Jurkat, Clone E6-1 (cell line): ENCODE measurements at regions not wholly inside any gene's neighbourhood (a gene's known extent, or its start where the extent isn't known, plus 50 kb on each side); places are given as distances from the start of the nearest gene placed in this dataset.
"Not testable (repeated sequence)": the region's sequence is repeated elsewhere in the genome, so short reads cannot be mapped to it uniquely, and the experiment has no call there.

ENCODE experiments used
- DNase-seq: peaks from one replicate; pipeline ENCODE4 v3.0.0-alpha.2; 2011; ENCODE audit warnings: low read depth, low spot score
- H3K4me3 ChIP-seq: 2 replicates; pipeline ENCODE4 v1.5.1; 2011; ENCODE audit warnings: mild to moderate bottlenecking, low read length, control low read depth, moderate library complexity

DNA sequence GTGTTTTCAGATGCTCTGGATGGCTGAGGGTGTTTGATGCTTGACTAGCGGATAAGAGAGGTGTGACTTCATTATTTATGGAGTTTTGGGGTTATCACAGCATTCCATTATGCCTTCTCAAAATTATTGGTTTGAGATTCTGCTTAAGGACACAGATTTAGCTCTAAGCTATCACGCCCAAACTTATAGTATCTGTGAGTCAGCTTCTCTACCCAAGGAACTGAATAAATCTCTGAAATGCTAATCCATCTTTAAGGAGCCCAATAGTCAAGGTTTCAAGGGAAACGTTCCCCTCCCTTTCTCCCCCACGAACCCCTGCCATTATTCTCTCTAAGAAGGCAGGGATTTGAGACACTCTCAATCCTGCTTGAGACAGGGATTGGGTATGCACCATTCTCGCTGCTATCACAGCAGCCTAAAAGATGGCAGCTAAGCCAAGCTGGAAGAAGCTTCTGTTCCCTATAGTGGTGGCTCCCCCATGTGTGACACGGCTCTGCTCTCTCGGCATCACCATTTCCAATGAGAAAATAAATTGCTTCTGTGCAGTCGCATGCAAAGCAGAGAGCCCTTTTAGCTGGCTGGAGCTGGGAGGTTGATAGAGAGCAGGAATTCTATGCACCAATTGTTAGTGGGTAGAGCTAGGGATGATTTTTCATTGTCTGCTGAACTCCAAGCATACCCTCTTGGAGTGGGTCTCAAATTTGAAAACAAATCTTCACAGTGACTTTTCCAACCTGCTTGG lies 151.1 kb downstream of the IL20RB start:
- no peak for DNase-seq
- no peak overlapping the region for H3K4me3 ChIP-seq

DNA sequence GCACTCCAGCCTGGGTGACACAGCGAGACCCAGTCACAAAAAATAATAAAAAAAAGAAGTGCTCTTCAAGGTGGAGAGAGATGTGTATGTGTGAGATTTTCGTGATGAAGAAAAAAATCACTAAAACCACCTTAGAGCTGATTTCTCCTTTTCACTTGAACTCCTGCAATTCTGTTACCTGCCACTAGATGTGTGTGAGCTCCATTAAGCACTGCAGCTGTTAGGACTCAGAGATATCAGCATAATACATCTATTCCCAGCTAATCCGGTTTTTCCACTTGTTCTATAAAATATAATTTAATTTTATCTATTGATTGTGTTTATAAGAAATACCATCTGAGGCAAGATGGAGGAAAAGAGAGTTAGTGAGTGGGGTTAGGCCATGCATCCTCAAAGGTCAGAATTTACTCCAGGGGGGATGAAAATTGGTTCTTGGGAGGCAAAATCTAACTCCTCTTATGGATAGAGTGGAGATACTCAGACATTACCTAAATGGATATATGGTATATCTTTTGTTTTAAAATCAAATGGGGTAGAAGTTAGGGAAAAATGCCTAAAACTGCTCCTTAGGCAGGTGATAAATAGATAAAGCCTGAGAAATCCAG lies 152.7 kb downstream of the IL20RB start:
- no peak overlapping the region for H3K4me3 ChIP-seq

GRCh38 chr3:137111497-137111896 lies 153.7 kb downstream of the IL20RB start:
- no peak overlapping the region for H3K4me3 ChIP-seq
- no peak for DNase-seq

More for the DNA sequence above, 152.7 kb downstream of the IL20RB start:
- peak; percentile 19 for DNase-seq

- no peak overlapping the region for H3K4me3 ChIP-seq
- no peak for DNase-seq
Observed at GRCh38 chr3:137116619-137117018, 158.8 kb downstream of the IL20RB start.

- DNase-seq = peak; percentile 58
- no peak overlapping the region for H3K4me3 ChIP-seq
Observed at GRCh38 chr3:137121704-137122314, 164.0 kb downstream of the IL20RB start.

GRCh38 chr3:137131081-137131480 lies 173.3 kb downstream of the IL20RB start:
- no peak overlapping the region for H3K4me3 ChIP-seq
- DNase-seq = peak; percentile 8

- DNase-seq = no peak
- H3K4me3 ChIP-seq = no peak overlapping the region
Observed at GRCh38 chr3:137134431-137134830, 176.6 kb downstream of the IL20RB start.

DNA sequence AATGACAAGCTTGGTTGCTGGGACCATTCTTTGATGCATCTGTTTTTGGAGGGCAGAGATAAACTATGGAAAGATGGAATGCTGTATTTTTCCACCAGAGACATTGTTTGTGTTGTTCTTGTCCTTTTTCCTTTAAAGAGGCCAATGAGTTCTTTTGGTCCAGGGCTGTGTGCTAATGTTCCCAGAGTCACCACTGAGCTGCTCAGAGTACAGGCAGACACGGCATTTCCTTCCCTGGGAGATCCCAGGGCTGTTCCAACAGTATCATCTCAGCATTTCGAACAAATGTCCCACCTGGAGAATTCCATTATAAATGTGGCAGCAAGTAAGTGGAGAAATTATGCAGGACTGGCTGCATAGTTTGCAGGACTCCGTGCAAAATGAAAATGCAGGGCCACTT lies 190.6 kb downstream of the IL20RB start:
- no peak for DNase-seq
- no peak overlapping the region for H3K4me3 ChIP-seq

GRCh38 chr3:137148917-137149316 lies 191.1 kb downstream of the IL20RB start:
- no peak overlapping the region for H3K4me3 ChIP-seq
- DNase-seq = no peak

DNA sequence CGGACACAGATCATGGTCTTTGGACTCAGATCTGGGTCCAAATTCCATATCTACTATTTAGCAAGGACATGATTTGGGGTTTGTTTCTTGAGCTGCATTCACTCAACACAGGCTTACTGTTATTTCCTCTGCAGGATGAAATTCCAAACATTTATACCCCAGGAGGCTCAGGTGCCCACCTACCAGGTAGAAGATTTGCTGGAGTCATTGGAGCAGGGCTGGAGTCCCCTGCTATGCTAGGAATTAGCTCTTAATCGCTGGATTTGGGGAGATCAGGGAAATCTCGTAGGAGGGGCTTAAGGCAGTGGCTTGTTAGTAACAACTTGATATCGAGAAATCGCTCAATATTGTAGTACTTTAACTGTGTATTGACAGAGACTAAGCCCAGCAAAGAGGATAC lies 193.0 kb downstream of the IL20RB start:
- H3K4me3 ChIP-seq = no peak overlapping the region
- no peak for DNase-seq

DNA sequence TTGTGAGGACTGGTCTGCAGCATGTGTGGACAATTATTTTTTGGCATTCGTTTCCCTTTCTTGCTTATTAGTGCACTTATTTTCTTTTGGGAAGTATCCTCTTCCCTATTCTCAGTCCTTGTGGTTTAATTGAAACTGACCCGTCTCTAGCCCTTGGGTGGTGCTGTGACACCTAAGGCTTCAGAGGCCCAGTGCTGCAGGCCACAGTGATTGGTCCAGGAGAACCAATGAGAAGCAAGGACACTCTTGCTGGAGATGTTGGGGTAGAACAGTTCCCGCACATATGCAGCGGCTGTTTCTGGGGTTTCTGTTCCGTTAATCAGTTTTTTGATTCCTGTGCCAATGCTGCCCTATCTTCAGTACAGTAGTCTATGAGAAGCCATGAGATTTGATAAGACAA lies 195.3 kb downstream of the IL20RB start:
- not testable (repeated sequence) for DNase-seq, H3K4me3 ChIP-seq

DNA sequence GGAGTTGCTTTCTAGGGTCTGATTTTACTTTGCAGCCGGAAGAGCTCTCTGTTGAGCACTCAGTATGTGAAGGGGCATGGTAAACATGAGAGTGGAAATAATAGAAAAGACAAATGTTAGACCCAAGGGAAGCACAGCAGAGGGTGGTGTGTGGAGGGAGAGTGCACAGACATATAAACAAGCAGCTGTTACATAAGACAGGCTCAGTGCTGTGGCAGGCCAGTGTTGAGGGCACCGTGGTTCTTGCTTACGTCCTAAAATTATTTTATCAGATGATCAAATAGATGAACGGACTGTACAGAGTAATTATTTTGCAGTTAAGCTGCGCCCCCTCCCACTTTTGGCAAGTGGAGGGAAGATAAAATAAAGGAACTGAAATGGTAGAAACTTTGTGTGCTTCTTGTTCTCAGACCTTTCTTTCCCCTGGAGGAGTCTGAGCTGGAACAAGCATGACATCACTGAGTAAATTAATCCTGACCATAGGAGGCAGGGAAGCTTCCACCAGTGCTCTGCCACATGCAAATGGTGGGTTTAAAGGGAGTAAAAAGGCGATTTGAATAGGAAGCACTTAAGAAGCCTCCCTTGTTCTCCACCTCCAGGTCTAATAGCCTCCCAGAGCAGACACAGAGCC lies 205.6 kb downstream of the IL20RB start:
- no peak for DNase-seq
- H3K4me3 ChIP-seq = no peak overlapping the region

DNA sequence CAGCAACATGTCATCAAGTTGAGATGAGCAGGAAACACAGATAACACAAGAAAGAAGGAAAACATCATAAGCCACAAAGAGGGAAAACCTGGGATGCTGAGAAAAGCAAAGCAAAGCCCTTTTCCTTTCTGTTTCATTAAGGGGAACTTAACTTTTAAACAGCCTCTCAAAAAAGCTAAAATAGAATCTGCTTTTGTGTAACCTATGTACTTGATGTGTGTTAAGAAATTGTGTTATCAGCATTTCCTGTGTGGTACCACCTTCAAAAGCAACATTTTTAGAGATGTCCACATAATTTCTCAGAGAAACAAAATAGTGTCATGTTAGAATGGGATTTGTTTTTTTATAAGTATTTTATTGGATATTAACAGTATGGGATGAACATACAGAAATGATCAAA lies 206.2 kb downstream of the IL20RB start:
- DNase-seq = no peak

GRCh38 chr3:137165117-137165806 lies 207.5 kb downstream of the IL20RB start:
- no peak overlapping the region for H3K4me3 ChIP-seq
- no peak for DNase-seq

More for the DNA sequence above, 206.2 kb downstream of the IL20RB start:
- H3K4me3 ChIP-seq = no peak overlapping the region

- no peak overlapping the region for H3K4me3 ChIP-seq
- no peak for DNase-seq
Observed at GRCh38 chr3:137171834-137172603, 214.2 kb downstream of the IL20RB start.

DNA sequence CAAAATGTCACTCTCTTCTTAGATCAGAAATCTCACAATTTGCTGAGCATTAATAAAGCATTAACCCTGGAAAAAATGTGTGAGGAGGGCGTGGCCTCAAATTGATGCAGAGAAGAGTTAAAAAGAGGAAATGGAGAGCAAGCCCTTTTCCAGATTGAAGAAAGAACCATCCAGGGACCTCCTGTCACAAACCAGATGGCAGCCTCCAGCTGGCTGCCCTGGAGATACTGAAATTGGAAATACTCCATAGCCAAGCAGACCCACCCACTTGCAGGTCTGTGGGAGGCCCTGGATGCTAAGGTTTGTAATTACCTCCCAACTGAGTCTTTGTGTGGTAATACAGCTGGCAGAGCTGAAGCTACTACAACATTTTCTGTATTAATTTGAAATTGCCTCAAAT lies 214.9 kb downstream of the IL20RB start:
- no peak for DNase-seq
- no peak overlapping the region for H3K4me3 ChIP-seq

DNA sequence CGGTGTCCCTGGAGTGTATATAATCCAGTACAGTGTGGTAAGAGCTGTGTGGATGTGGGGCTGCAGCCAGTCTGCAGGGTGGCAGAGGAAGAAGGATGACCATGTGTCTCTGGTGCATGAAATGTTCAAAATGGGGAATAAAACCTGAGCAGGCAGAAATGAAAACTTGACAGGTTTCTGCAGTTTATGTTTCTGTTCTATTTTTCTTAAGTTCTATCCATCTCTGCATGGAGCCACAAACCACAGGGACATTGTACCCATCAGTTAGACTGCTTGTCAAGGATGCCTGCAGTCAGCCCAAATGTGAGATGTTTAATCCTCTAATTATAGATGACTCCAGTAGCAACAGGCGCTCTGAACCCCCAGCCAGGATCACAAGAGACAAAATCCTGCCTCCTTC lies 216.7 kb downstream of the IL20RB start:
- H3K4me3 ChIP-seq = no peak overlapping the region
- DNase-seq = no peak

GRCh38 chr3:137180220-137180619 lies 222.4 kb downstream of the IL20RB start:
- no peak overlapping the region for H3K4me3 ChIP-seq
- DNase-seq = no peak
